Endothelial cell (in vitro differentiated cells): ENCODE measurements at regions not wholly inside any gene's neighbourhood (a gene's known extent, or its start where the extent isn't known, plus 50 kb on each side); places are given as distances from the start of the nearest gene placed in this dataset.

Experiments
- DNase-seq: peaks from one replicate; pipeline ENCODE4 v3.0.0; 2021; ENCODE audit warnings: low spot score
- H3K27ac Mint-ChIP-seq: one replicate; pipeline ENCODE4 v1.8.0; 2021; ENCODE audit warnings: mixed read lengths, inconsistent platforms; ENCODE audit not compliant: unreplicated experiment
- H3K27me3 Mint-ChIP-seq: one replicate; pipeline ENCODE4 v1.8.0; 2021; ENCODE audit warnings: mild to moderate bottlenecking, moderate library complexity, mixed read lengths, inconsistent platforms; ENCODE audit not compliant: unreplicated experiment
- H3K36me3 Mint-ChIP-seq: one replicate; pipeline ENCODE4 v1.8.0; 2021; ENCODE audit warnings: mild to moderate bottlenecking, low read depth, mixed read lengths, inconsistent platforms; ENCODE audit not compliant: unreplicated experiment
- H3K4me1 Mint-ChIP-seq: one replicate; pipeline ENCODE4 v1.8.0; 2021; ENCODE audit warnings: mild to moderate bottlenecking, mixed read lengths, inconsistent platforms; ENCODE audit not compliant: unreplicated experiment
- H3K4me3 Mint-ChIP-seq: one replicate; pipeline ENCODE4 v1.8.0; 2021; ENCODE audit warnings: mild to moderate bottlenecking, mixed read lengths, inconsistent platforms; ENCODE audit not compliant: unreplicated experiment
- H3K9me3 Mint-ChIP-seq: one replicate; pipeline ENCODE4 v1.8.0; 2021; ENCODE audit warnings: mixed read lengths, inconsistent platforms; ENCODE audit not compliant: unreplicated experiment
- CTCF ChIP-seq: fragments of 200-600 bp; sonication (generic); IDR thresholded peaks from one replicate; pipeline ENCODE4 v1.5.0; 2021; ENCODE audit warnings: antibody characterized with exemption; ENCODE audit not compliant: unreplicated experiment

GRCh38 chr9:86547571-86547970 lies 193.4 kb upstream of the TUT7 start:
- peaks cover 3% of the 10 kb centered on the region for H3K4me1 Mint-ChIP-seq
- H3K4me3 Mint-ChIP-seq = no peak overlapping the region
- H3K9me3 Mint-ChIP-seq = no peaks in the 10 kb centered on the region
- no peak overlapping the region for H3K27ac Mint-ChIP-seq
- H3K27me3 Mint-ChIP-seq = peaks cover 3% of the 10 kb centered on the region
- no peaks in the 10 kb centered on the region for H3K36me3 Mint-ChIP-seq
- no peak for TF ChIP-seq CTCF
- DNase-seq = no peak

GRCh38 chr9:86546712-86547111 lies 192.5 kb upstream of the TUT7 start:
- TF ChIP-seq CTCF = no peak
- Mint-ChIP-seq H3K27me3 (peaks cover 3% of the 10 kb centered on the region), H3K9me3 (no peaks in the 10 kb centered on the region), H3K27ac (no peak overlapping the region), H3K4me1 (peaks cover 3% of the 10 kb centered on the region), H3K4me3 (no peak overlapping the region), H3K36me3 (no peaks in the 10 kb centered on the region)
- no peak for DNase-seq

- no peak overlapping the region for H3K27ac Mint-ChIP-seq
- H3K4me1 Mint-ChIP-seq = peaks cover 3% of the 10 kb centered on the region
- H3K36me3 Mint-ChIP-seq = no peaks in the 10 kb centered on the region
- DNase-seq = no peak
- no peak overlapping the region for H3K4me3 Mint-ChIP-seq
- peaks cover 3% of the 10 kb centered on the region for H3K27me3 Mint-ChIP-seq
- H3K9me3 Mint-ChIP-seq = no peaks in the 10 kb centered on the region
- no peak for TF ChIP-seq CTCF
Observed at GRCh38 chr9:86545090-86545489, 190.9 kb upstream of the TUT7 start.

GRCh38 chr9:86541014-86541570 lies 186.9 kb upstream of the TUT7 start:
- Mint-ChIP-seq H3K9me3 (no peaks in the 10 kb centered on the region), H3K27ac (no peak overlapping the region), H3K36me3 (no peaks in the 10 kb centered on the region), H3K4me3 (no peak overlapping the region), H3K4me1 (no peaks in the 10 kb centered on the region), H3K27me3 (no peaks in the 10 kb centered on the region)
- no peak for DNase-seq
- no peak for TF ChIP-seq CTCF

GRCh38 chr9:86535406-86535915 lies 181.3 kb upstream of the TUT7 start:
- Mint-ChIP-seq H3K4me3 (no peak overlapping the region), H3K27me3 (no peaks in the 10 kb centered on the region), H3K36me3 (no peaks in the 10 kb centered on the region), H3K4me1 (no peaks in the 10 kb centered on the region), H3K9me3 (no peaks in the 10 kb centered on the region), H3K27ac (no peak overlapping the region)
- no peak for TF ChIP-seq CTCF
- DNase-seq = no peak
